ENCODE measurements at regions not wholly inside any gene's neighbourhood (a gene's known extent, or its start where the extent isn't known, plus 50 kb on each side); places are given as distances from the start of the nearest gene placed in this dataset.
"Not testable (repeated sequence)": the region's sequence is repeated elsewhere in the genome, so short reads cannot be mapped to it uniquely, and the experiment has no call there.

DNA sequence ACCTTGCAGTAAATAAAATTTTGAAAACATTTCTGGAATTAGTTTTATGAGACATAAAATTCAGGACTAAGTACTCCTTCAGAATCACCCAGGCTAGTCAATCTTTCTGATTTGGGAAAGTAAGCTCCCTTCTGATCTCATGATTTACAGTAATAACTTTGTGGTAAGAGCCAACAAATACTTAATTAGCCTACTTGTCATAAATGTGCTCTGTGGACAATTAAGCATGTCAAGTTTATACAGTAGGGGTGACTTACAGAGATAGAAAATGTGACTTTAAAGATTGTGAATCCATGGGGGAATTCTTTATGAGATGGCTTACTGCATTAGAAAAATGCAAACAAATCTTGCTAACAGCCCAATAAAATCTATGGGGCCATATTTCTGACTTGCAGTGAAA, 616.9 kb upstream of the GHITM start:
- no peak for DNase-seq

DNA sequence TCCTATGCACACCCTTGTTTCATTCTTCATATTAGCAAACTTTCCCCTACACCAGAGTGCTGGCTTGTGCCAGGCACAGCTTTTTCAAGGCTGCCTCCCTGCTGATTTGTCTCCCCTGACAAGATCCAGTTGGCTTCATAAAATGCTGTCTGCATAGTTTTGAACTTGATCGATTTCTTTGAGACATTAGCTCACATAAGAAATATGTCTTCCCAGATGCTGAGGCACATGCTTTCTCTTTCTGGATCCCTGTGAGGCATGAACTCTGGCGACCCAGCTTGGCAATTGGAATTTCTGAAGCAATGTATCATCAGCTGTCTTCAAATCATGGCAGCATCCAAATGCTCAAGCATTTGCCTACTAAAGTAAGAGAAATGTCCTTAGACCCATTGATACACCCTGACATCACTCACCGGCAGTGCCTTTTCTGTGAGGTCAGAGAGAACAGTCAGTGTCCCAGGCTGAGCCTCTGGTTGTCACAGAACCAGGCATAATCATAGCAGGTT, 616.4 kb upstream of the GHITM start:
- DNase-seq, result no peak

DNA sequence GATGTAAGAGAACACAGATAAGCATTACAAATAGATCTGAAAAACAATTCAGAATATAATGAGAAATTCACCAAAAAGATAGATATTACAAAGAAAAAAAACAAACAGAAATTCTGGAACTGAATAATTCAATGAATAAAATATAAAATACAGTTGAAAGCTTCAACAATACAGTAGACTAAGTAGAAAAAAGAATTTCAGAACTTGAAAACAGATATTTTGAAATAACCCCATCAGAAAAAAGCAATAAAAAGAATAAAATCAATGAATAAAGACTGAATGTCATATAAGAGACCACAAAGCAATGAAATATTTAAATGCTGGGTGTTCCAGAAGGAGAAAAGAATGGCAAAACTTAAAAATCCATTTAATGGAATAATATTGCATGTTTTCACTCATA, 611.4 kb upstream of the GHITM start:
- DNase-seq, result no peak

DNA sequence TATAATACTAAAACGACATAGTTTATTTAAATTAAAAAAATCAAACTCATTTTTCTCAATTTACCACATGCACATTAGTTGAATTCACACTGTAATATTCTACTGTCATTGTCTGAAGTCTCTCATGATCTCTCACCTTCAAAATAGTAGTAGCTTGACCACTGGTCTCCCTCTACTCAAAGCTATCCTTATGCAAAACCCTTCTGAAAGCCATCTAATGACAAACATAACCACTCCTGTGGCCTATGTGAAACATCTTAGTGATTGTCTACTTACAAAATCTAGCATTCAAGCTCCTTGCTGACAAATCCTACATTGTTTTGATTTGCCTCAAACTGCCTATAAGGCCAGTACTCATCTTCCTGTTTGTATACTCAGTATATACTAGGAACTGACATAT, 606.0 kb upstream of the GHITM start:
- DNase-seq, result no peak

GRCh38 chr10:83536426-83536825, 602.9 kb upstream of the GHITM start:
- no peak for DNase-seq

DNA sequence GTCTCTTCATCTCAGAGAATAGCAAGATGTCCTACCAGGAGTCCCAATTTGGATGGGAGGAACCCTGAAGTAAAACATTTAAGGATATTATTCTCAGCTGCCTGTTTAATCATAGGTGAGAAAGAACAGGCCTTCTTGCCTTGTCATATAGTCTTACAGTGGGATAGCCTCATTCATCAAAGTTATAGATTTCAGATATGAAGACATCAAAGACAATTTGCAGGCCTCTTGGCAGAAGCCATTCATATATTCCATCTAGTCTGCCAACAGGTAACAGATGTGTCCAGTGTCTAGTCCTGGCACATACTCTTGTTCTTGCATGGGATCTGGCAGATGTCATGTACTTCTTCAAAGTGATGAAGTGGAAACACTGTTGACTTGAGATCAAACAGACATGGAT, 601.3 kb upstream of the GHITM start:
- no peak for DNase-seq

- no peak for DNase-seq
These were observed 599.6 kb upstream of the GHITM start for GRCh38 chr10:83539528-83540308.

- DNase-seq, result no peak
These were observed 598.3 kb upstream of the GHITM start for GRCh38 chr10:83541046-83541445.

DNA sequence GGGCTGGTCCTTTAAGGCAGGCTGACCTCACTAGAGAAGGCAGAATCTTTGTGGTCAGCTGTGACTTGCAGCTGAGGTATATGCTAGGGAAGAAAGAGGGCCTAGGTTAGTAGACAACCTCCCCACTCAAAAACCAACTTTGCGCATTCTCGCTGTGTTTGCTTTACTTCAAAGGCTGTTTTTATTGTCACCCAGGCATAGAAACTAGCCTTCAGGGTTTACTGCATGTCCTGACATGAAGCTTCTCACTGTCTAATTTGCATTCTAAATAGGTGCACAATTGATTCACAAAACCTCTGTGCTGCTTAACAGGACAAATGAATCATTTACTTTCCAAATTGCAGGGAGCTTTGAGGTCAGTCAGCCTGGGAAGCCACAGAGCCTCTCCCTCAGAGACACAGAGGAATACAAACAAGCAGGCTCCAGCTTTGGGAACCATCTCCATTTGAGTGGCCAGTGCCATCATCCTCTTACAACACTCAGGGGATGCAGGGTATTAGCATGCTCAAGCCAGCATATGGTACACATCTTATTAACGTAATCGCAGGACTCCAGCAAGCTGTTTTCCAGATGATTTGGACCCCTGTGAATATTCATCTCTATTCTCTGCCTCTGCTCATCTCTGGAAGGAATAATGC, 596.4 kb upstream of the GHITM start:
- no peak for DNase-seq

GRCh38 chr10:83543691-83544462, 595.4 kb upstream of the GHITM start:
- DNase-seq, result no peak

DNA sequence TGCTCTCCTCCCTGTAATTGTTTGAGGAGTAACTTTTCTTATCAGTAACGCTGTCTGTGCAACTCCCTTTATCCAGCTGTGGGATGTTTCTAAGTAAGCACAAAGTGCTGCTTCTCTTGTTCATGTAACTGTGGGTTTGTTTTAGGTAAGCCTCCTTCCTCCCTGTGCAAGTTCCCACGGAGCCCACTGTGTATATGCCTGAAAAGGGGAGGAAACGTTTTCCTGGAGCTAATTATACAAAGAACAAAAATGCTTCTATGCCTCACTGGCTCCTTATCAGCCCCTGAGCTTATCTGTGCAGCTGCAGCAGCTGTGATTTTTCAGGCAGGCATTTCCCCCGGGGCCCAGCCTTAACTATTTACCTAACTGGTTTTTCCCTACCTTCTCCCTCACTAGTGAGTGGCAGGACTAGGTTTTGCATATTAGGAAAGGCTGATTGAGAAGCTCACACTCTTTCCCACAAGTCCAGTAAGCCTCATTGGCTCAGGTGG, 593.4 kb upstream of the GHITM start:
- no peak for DNase-seq

DNA sequence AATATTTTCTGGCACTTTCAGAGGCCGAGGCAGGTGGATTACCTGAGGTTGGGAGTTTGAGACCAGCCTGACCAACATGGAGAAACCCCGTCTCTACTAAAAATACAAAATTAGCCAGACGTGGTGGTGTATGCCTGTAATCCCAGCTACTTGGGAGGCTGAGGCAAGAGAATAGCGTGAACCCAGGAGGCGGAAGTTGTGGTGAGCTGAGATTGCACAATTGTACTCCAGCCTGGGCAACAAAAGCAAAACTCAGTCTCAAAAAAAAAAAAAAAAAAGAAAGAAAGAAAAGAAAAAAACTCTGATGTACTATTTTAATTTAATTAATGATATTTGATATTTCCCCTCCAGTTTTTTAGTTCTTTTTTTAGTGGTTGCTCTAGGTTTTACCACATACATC, 588.1 kb upstream of the GHITM start:
- DNase-seq, result not testable (repeated sequence)

DNA sequence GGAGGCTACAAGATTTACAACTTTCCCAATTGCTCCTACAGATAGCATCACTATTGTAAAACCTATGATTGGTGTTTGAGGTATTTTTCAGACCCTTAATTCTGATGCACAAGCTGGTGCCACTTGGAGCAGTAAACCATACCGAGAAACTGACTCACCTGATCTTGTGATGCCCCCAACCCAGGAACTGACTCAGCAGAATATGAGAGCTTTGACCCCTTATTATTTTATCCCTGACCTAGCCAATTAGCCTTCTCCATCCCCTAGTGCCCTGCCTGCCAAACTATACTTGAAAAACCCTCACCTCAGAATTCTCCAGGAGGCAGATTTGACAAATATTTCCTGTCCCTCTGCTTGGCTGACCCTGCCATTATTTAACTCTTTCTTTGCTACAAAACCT, 585.9 kb upstream of the GHITM start:
- no peak for DNase-seq

DNA sequence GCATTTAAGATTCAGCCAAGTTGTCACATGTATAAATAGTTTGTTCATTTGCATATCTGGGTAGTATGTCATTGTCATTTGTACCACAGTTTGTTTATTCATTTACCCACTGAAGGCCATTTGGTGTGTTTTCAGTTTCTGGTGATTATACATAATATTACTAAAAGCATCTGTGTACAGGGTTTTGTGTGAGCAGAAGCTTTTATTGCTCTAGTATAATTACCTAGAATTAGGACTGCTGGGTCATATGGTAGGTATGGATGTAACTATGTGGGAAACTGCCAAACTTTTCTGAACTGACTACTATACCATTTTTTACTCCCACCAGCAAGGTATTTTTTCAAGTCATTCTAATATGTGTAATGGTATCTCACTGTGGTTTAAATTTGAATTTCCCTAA, 584.0 kb upstream of the GHITM start:
- DNase-seq, result no peak

- DNase-seq, result no peak
These were observed 576.9 kb upstream of the GHITM start for GRCh38 chr10:83562381-83562780.

DNA sequence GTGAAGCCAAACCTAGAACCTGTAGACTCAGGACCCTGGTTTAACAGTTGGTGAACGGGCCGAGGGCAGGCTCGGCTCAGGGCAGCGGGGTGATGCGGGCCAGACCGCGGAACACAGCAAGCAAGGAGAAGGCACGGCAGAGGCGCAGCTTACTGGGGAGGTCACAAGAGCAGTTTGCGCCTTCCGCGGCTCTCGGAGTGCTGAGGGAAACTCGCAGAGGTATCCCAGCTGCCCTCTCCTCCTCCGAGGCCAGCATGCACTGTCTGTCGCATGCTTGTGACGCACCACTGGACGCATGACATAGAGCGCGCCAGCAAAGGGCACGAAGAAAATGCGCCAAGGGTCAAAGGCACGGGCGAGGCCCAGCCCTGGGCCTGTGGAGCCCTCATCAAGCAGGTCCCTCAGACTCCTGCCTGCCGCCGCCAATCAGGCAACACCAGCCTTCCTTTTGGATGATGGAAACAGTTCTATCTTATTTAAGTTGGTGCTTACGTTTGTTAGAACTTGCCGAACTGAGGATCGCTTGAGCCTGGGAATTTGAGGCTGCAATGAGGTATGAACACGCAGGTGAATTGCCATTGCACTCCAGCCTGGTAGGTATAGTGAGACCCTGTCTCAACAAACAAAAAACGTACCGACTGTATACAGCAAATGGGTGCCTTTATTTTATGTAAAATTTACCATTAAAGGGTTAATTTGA, 574.3 kb upstream of the GHITM start:
- no peak for DNase-seq

DNA sequence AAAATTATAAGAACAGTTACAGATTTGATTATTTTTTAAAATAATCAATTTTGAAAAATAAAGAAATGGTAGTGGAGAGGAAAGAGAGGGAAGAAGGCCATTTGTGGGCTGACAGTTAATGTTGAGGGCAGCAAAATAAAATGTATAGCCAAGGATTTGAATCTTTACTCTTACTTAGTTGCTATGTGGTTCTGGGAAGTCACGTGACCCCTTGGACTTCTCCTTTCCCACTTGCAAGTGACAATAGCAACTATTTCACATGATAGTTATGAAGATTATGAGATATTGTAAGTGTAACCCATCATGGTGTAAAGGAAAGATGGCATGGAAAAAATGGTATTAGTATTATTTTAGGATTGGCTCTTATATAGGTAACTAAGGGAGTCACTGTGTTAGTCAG, 567.3 kb upstream of the GHITM start:
- DNase-seq, result no peak

- no peak for DNase-seq
These were observed 564.5 kb upstream of the GHITM start for GRCh38 chr10:83574770-83575169.

- DNase-seq, result no peak
These were observed 561.9 kb upstream of the GHITM start for GRCh38 chr10:83577421-83577820.

DNA sequence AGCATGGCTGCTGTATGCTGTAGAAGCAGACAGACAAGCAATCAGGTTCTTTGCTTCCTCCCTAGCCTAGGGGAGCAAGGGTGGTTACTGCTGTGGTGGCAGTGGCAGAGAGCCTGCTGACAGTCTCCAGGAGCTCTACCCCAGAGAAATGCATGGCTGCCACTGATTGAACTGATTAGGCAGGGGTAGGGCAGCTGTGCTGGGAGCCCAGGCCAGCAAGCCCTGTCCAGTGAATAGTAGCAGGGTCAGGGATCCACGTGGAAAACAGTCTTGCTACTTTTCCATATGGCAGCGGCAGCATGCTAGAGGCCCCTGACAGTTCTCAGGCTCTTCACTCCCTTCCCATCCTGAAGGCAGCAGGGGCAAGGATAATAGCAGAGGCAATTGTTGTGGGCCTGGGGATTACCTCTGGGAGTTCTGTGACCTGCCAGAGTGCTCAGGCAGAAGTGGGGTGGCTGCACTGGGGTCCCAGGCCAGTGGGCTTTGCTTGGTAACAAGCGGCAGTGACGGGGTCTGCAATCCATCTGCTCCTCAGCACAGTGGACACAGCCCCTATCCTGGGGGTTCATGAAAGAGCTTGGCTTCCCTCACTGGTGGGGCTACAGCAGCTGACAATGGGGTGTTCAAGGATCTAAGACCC, 558.8 kb upstream of the GHITM start:
- no peak for DNase-seq

DNA sequence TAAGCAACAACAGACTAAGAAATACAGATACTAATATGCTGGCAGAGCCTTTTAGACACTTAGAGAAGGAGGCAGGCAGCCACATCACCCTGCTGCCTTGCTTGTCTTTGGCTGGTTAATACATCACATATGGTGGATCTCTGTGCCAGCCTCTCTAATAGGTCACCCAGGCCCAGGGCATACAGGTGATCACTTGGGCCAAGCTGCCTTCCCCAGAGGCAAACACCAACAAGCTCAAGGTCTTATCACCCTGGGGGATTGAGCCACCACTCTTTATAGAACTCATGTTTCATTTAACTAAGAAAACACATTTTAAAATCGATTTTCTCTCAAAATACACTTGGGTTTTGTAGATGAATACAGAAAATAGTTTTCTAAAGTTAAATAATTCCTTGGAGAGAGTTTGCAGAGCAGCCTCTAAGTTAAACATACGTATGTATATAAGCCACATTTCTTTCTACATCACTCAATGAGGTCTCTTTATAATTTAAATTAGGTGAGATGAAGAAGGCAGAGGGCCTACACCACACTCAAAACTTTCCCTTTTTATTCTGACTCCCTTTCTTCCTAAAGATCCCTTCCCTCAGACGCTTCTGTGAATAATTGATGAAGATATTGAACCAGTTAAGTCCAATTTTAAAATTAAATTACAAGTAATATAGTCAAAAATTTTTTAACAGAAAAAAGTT, 556.8 kb upstream of the GHITM start:
- DNase-seq, result no peak

- DNase-seq, result no peak
These were observed 553.6 kb upstream of the GHITM start for GRCh38 chr10:83585686-83586085.
